ENCODE measurements at regions not wholly inside any gene's neighbourhood (a gene's known extent, or its start where the extent isn't known, plus 50 kb on each side); places are given as distances from the start of the nearest gene placed in this dataset.
A peak's percentile ranks its signal among the peaks of the same experiment; 100 is the strongest.

DNA sequence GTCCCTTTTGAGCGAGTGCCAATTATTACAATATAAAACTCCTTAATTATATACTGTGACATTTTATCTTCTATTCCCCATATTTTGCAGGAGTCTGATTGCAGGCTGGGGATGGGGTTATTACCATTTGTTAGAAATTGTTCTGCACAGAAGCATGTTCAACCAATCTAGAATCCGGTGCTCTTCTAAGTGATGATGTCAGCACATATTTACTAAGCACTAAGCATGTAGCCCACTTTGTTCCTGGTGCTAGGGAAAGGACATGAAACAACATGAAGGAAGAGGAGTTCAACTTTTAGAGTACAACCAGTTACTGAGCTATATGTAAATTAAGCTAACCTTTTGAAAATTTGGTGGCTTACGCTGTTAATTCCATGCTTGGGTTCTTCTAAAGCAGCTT, 52.8 kb upstream of the IL1RAPL2 start:
- TF ChIP-seq, protein P1, sequence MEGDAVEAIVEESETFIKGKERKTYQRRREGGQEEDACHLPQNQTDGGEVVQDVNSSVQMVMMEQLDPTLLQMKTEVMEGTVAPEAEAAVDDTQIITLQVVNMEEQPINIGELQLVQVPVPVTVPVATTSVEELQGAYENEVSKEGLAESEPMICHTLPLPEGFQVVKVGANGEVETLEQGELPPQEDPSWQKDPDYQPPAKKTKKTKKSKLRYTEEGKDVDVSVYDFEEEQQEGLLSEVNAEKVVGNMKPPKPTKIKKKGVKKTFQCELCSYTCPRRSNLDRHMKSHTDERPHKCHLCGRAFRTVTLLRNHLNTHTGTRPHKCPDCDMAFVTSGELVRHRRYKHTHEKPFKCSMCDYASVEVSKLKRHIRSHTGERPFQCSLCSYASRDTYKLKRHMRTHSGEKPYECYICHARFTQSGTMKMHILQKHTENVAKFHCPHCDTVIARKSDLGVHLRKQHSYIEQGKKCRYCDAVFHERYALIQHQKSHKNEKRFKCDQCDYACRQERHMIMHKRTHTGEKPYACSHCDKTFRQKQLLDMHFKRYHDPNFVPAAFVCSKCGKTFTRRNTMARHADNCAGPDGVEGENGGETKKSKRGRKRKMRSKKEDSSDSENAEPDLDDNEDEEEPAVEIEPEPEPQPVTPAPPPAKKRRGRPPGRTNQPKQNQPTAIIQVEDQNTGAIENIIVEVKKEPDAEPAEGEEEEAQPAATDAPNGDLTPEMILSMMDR (conservative IDR thresholded peaks at IDR 0.05; ENCODE audit: low read depth, low read length) = no peak
- no peak overlapping the region for H3K4me3 ChIP-seq (ENCODE audit: low read length)
- no peak for DNase-seq (ENCODE audit: low read depth)

DNA sequence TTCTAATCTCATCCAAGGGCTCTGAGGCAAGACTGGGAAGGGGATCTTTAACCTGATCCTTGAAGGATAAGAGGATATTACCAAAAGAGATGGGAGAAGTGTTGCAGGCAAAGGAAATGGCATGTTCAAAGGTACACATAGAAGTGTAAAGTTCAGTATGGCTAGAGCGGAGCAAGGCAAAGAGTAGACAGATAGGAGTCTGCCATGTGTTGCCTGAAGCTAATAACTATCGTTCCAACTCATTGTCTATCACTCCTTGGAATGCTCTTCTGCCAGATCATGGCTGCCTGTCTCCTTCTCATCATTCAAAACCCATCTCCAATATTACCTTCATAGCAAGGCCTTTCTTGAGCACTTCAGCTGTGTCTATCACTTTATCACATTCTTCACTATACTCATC, 55.2 kb upstream of the IL1RAPL2 start:
- no peak overlapping the region for H3K4me3 ChIP-seq (ENCODE audit: low read length)
- TF ChIP-seq, protein P1 (conservative IDR thresholded peaks at IDR 0.05; ENCODE audit: low read depth, low read length) = no peak
- no peak for DNase-seq (ENCODE audit: low read depth)

DNA sequence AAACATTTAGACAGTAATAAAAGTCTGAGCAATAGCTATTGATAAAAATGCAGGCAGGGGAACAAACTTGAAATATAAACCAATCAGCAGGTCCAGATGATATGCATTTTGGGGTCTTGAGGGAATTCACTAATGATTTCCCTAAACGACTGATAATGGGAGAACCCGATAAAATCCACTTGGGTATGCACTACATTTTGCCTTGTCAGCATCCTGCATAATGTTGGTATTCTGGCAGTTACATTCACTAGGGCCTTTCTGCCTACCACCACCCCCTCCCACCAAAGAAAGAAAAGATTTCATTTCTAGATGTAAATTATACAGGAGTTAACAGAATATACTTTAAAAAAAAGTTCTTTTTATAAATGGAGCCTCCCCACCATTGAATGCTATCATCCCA, 63.5 kb upstream of the IL1RAPL2 start:
- TF ChIP-seq, protein P1 (conservative IDR thresholded peaks at IDR 0.05; ENCODE audit: low read depth, low read length) = no peak
- H3K4me3 ChIP-seq (ENCODE audit: low read length) = no peak overlapping the region
- no peak for DNase-seq (ENCODE audit: low read depth)

DNA sequence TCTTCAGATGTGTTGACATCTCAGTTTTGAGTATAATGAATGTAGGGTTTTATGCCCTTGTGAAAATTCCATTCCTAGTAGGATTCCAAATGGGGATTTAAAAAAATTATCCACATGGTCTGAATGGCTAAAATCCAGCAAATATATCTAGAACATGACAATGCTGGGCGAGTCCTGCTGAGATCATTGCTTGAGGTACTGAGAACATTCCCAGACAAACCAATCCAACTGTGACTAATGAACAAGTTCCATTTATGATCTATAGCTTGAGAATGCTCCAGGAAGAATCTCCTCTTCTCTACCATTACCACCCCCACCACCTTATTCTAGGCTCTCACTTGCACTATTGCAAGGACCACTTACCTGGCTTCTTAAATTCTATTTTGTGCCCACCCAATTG, 77.2 kb upstream of the IL1RAPL2 start:
- no peak for DNase-seq (ENCODE audit: low read depth)
- TF ChIP-seq, protein P1 (conservative IDR thresholded peaks at IDR 0.05; ENCODE audit: low read depth, low read length) = no peak
- H3K4me3 ChIP-seq (ENCODE audit: low read length) = no peak overlapping the region

DNA sequence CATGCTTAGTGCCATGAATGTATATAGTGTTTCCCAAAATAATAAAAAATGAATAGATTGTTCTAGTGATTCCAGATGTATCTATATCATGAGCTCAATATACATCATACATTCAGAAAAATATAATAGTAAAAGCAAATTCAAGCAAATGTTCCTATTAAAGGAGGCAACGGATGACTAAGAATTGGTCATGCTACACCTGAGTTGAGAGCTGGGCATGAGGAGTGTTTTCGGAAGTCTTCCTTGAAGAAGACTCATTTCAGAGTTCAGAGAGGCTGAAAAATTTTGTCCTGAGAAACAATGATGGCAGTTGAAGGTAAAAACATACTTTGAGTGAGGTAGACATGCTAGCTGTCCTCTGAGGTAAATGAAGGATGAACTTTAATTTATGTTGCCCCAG, 79.3 kb upstream of the IL1RAPL2 start:
- no peak overlapping the region for H3K4me3 ChIP-seq (ENCODE audit: low read length)
- no peak for DNase-seq (ENCODE audit: low read depth)
- TF ChIP-seq, protein P1 (conservative IDR thresholded peaks at IDR 0.05; ENCODE audit: low read depth, low read length) = no peak

DNA sequence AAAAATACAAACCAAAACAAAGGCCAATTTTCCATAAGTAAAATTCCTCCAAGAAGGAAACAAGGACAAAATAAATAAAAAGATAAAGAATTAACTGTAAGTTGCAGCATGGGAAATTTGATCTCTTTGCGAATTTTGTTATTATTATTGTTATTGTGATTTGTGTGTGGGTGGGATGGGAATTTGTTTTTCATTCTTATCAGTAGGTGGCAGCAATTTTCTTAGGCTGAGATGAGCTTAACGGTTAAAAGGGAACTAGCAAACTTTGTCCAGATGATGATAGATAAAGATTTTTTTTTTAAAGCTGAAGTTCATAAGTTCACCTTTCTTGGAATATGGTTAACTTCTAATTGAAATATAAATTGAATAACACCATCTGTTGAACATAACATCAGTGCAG, 83.2 kb upstream of the IL1RAPL2 start:
- DNase-seq (ENCODE audit: low read depth) = no peak
- no peak overlapping the region for H3K4me3 ChIP-seq (ENCODE audit: low read length)
- TF ChIP-seq, protein P1 (conservative IDR thresholded peaks at IDR 0.05; ENCODE audit: low read depth, low read length) = peak; percentile 44

DNA sequence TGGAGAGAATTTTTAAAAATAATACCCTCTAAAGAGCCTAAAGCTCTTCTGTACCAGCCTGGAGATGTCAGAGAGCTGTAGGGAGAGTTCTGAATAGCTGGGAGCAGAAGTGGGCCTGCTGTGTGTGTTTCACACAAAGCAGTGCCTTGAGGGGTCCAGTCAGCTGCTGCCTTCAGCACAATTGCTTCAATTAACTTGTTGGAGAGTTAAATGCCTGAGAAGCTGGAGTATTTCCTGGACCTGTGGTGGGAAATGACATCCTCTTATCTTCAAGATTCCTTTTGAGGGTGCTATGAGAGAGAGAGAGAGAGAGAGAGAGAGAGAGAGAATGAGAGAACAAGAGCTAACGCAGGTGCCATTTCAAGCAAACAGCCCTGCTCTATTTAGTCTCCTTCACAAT, 96.2 kb upstream of the IL1RAPL2 start:
- H3K4me3 ChIP-seq (ENCODE audit: low read length) = no peak overlapping the region
- DNase-seq (ENCODE audit: low read depth) = no peak
- TF ChIP-seq, protein P1 (conservative IDR thresholded peaks at IDR 0.05; ENCODE audit: low read depth, low read length) = no peak

Data from retinal pigment epithelial cell (primary cell).